UCSD-AML1 (cell line): ENCODE measurements at regions not wholly inside any gene's neighbourhood (a gene's known extent, or its start where the extent isn't known, plus 50 kb on each side); places are given as distances from the start of the nearest gene placed in this dataset.

Experiments
- DNase-seq: peaks from one replicate; lab custom pipeline; 2025; ENCODE audit not compliant: unreplicated experiment; lab: John Stamatoyannopoulos, UW

- DNase-seq: no peak
Observed at GRCh38 chr1:67948151-67949080, 102.0 kb downstream of the DIRAS3 start.

- no peak for DNase-seq
Observed at GRCh38 chr1:67947114-67947513, 103.3 kb downstream of the DIRAS3 start.

- no peak for DNase-seq
Observed at GRCh38 chr1:67945733-67946374, 104.6 kb downstream of the DIRAS3 start.

- no peak for DNase-seq
Observed at GRCh38 chr1:67942274-67942673, 108.2 kb downstream of the DIRAS3 start.

GRCh38 chr1:67941746-67942145 lies 108.5 kb upstream of the GNG12 start:
- no peak for DNase-seq

- no peak for DNase-seq
Observed at GRCh38 chr1:67941155-67941554, 107.9 kb upstream of the GNG12 start.

GRCh38 chr1:67939942-67940341 lies 106.7 kb upstream of the GNG12 start:
- no peak for DNase-seq

GRCh38 chr1:67939186-67939743 lies 106.0 kb upstream of the GNG12 start:
- DNase-seq: no peak

GRCh38 chr1:67937651-67938050 lies 104.4 kb upstream of the GNG12 start:
- DNase-seq: no peak

GRCh38 chr1:67937010-67937409 lies 103.7 kb upstream of the GNG12 start:
- DNase-seq: no peak

- DNase-seq: no peak
Observed at GRCh38 chr1:67935560-67935959, 102.3 kb upstream of the GNG12 start.

GRCh38 chr1:67931198-67931597 lies 97.9 kb upstream of the GNG12 start:
- no peak for DNase-seq

- DNase-seq: no peak
Observed at GRCh38 chr1:67923074-67923473, 89.8 kb upstream of the GNG12 start.

GRCh38 chr1:67921725-67922489 lies 88.6 kb upstream of the GNG12 start:
- DNase-seq: no peak

- DNase-seq: no peak
Observed at GRCh38 chr1:67919274-67920072, 86.2 kb upstream of the GNG12 start.

- DNase-seq: no peak
Observed at GRCh38 chr1:67918067-67918466, 84.8 kb upstream of the GNG12 start.

GRCh38 chr1:67917006-67917405 lies 83.7 kb upstream of the GNG12 start:
- DNase-seq: no peak

- DNase-seq: no peak
Observed at GRCh38 chr1:67916140-67916886, 83.0 kb upstream of the GNG12 start.

- no peak for DNase-seq
Observed at GRCh38 chr1:67909776-67910175, 76.5 kb upstream of the GNG12 start.
